ENCODE measurements at regions not wholly inside any gene's neighbourhood (a gene's known extent, or its start where the extent isn't known, plus 50 kb on each side); places are given as distances from the start of the nearest gene placed in this dataset.

GRCh38 chr9:75548871-75549270, 341.6 kb upstream of the PCSK5 start:
- no peaks in the 10 kb centered on the region for H3K9me3 Mint-ChIP-seq (ENCODE audit: insufficient read depth)
- ATAC-seq (ENCODE audit: low read depth), result no peak
- Histone ChIP-seq H3K27ac (ENCODE audit: low read length in 2 of 2) (no peak overlapping the region), H4K20me1 (ENCODE audit: control insufficient read depth, insufficient read depth, low read length, poor library complexity, severe bottlenecking) (no peaks in the 10 kb centered on the region), H3K79me2 (ENCODE audit: control insufficient read depth, insufficient read depth, low read length) (no peaks in the 10 kb centered on the region), H3K4me3 (ENCODE audit: control extremely low read depth in 1 of 5, extremely low read depth in 1 of 5, insufficient read depth in 1 of 5, low read depth in 2 of 5, low read length in 4 of 5) (no peak overlapping the region), H3K27me3 (replicated peaks in 1 of 4; ENCODE audit: control extremely low read depth in 1 of 4, control insufficient read depth in 3 of 4, insufficient read depth in 4 of 4, low read length in 3 of 4) (no peaks in the 10 kb centered on the region), H3K9ac (ENCODE audit: low read length) (no peak overlapping the region), H3K4me1 (ENCODE audit: control insufficient read depth in 2 of 2, insufficient read depth in 2 of 2, low read length in 2 of 2) (no peaks in the 10 kb centered on the region), H3K36me3 (replicated peaks in 1 of 2; ENCODE audit: control extremely low read depth in 1 of 2, control insufficient read depth in 1 of 2, extremely low read depth in 1 of 2, insufficient read depth in 2 of 2, low read length in 1 of 2) (no peaks in the 10 kb centered on the region), H2AFZ (ENCODE audit: insufficient read depth, low read depth, low read length, poor library complexity, severe bottlenecking) (no peak overlapping the region), H3K9me3 (ENCODE audit: control extremely low read depth in 1 of 3, control insufficient read depth in 2 of 3, insufficient read depth in 1 of 3, low read length in 2 of 3) (peaks cover 0 to 4% (median 0%) of the 10 kb centered on the region in 3 donors), H3K4me2 (replicated peaks; ENCODE audit: low read depth, low read length, poor library complexity, severe bottlenecking) (no peak overlapping the region)
- intact Hi-C loops (cut with micrococcal nuclease), result no loop called here
- H3K27me3 Mint-ChIP-seq, result no peaks in the 10 kb centered on the region
- H3K4me3 Mint-ChIP-seq, result no peak overlapping the region
- CTCF ChIA-PET, result no interaction called here
- no peaks in the 10 kb centered on the region for H3K4me1 Mint-ChIP-seq
- DNase-seq, result no peak
- TF ChIP-seq EZH2 (IDR thresholded peaks at IDR 0.05; ENCODE audit: borderline replicate concordance, insufficient read depth, low read depth, low read length, poor library complexity, severe bottlenecking), result no peak
- TF ChIP-seq, protein P1, sequence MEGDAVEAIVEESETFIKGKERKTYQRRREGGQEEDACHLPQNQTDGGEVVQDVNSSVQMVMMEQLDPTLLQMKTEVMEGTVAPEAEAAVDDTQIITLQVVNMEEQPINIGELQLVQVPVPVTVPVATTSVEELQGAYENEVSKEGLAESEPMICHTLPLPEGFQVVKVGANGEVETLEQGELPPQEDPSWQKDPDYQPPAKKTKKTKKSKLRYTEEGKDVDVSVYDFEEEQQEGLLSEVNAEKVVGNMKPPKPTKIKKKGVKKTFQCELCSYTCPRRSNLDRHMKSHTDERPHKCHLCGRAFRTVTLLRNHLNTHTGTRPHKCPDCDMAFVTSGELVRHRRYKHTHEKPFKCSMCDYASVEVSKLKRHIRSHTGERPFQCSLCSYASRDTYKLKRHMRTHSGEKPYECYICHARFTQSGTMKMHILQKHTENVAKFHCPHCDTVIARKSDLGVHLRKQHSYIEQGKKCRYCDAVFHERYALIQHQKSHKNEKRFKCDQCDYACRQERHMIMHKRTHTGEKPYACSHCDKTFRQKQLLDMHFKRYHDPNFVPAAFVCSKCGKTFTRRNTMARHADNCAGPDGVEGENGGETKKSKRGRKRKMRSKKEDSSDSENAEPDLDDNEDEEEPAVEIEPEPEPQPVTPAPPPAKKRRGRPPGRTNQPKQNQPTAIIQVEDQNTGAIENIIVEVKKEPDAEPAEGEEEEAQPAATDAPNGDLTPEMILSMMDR (IDR thresholded peaks at IDR 0.05), result no peak
- WGBS (ENCODE audit: insufficient coverage), result 100% methylated on average over 1 of the region's 2 CpGs
- POLR2A ChIA-PET, result no interaction called here
- no peak overlapping the region for H3K27ac Mint-ChIP-seq

DNA sequence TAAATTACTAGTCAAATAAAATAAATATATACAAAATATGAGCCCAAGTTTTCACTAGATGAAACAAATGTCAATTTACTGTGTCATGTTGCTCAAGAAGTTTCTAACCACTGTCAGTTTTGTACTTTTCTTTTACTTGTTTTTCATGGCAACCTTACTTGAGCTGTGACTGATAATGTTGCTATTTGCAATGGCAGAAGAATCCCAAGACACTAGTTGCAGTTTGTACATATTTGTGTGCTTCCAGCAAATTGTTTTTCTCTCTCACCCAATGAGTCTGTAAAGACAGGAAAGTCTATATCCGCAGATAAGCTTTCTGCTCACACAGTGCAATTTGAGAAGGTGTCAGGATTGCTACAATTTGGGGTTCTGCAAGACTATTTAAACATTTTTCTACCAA, 338.6 kb upstream of the PCSK5 start:
- no peak overlapping the region for H3K4me2 ChIP-seq (replicated peaks; ENCODE audit: low read depth, low read length, poor library complexity, severe bottlenecking)
- H3K4me1 ChIP-seq (ENCODE audit: control insufficient read depth in 2 of 2, insufficient read depth in 2 of 2, low read length in 2 of 2), result no peaks in the 10 kb centered on the region
- no peaks in the 10 kb centered on the region for H3K27me3 ChIP-seq (replicated peaks in 1 of 4; ENCODE audit: control extremely low read depth in 1 of 4, control insufficient read depth in 3 of 4, insufficient read depth in 4 of 4, low read length in 3 of 4)
- H2AFZ ChIP-seq (ENCODE audit: insufficient read depth, low read depth, low read length, poor library complexity, severe bottlenecking), result no peak overlapping the region
- H3K79me2 ChIP-seq (ENCODE audit: control insufficient read depth, insufficient read depth, low read length), result no peaks in the 10 kb centered on the region
- no peak overlapping the region for H3K27ac ChIP-seq (ENCODE audit: low read length in 2 of 2)
- no peak overlapping the region for H3K27ac Mint-ChIP-seq
- POLR2A ChIA-PET, result no interaction called here
- ATAC-seq (ENCODE audit: low read depth) (no peak), DNase-seq (no peak)
- H3K27me3 Mint-ChIP-seq, result no peaks in the 10 kb centered on the region
- intact Hi-C loops (cut with micrococcal nuclease), result no loop called here
- no peaks in the 10 kb centered on the region for H3K4me1 Mint-ChIP-seq
- H3K9ac ChIP-seq (ENCODE audit: low read length), result no peak overlapping the region
- no peak overlapping the region for H3K4me3 ChIP-seq (ENCODE audit: control extremely low read depth in 1 of 5, extremely low read depth in 1 of 5, insufficient read depth in 1 of 5, low read depth in 2 of 5, low read length in 4 of 5)
- CTCF ChIA-PET, result no interaction called here
- H4K20me1 ChIP-seq (ENCODE audit: control insufficient read depth, insufficient read depth, low read length, poor library complexity, severe bottlenecking), result no peaks in the 10 kb centered on the region
- no peak overlapping the region for H3K4me3 Mint-ChIP-seq
- H3K36me3 ChIP-seq (replicated peaks in 1 of 2; ENCODE audit: control extremely low read depth in 1 of 2, control insufficient read depth in 1 of 2, extremely low read depth in 1 of 2, insufficient read depth in 2 of 2, low read length in 1 of 2), result no peaks in the 10 kb centered on the region
- no peaks in the 10 kb centered on the region for H3K9me3 Mint-ChIP-seq (ENCODE audit: insufficient read depth)
- peaks cover 0 to 4% (median 0%) of the 10 kb centered on the region in 3 donors for H3K9me3 ChIP-seq (ENCODE audit: control extremely low read depth in 1 of 3, control insufficient read depth in 2 of 3, insufficient read depth in 1 of 3, low read length in 2 of 3)
- WGBS (ENCODE audit: insufficient coverage), result no CpG with 5 or more reads among the region's 1 CpG
- no peak for TF ChIP-seq EZH2 (IDR thresholded peaks at IDR 0.05; ENCODE audit: borderline replicate concordance, insufficient read depth, low read depth, low read length, poor library complexity, severe bottlenecking)
- TF ChIP-seq, protein P1 (IDR thresholded peaks at IDR 0.05), result no peak

Measured in B cell (primary cell).